ENCODE measurements at regions not wholly inside any gene's neighbourhood (a gene's known extent, or its start where the extent isn't known, plus 50 kb on each side); places are given as distances from the start of the nearest gene placed in this dataset.
"Not testable (repeated sequence)": the region's sequence is repeated elsewhere in the genome, so short reads cannot be mapped to it uniquely, and the experiment has no call there.

- DNase-seq: no peak
Measured at GRCh38 chr2:72003796-72004195, 143.9 kb downstream of the CYP26B1 start.

- DNase-seq: no peak
Measured at GRCh38 chr2:72003124-72003523, 144.5 kb downstream of the CYP26B1 start.

GRCh38 chr2:72001937-72002690 lies 145.5 kb downstream of the CYP26B1 start:
- no peak for DNase-seq

GRCh38 chr2:72000110-72000509 lies 147.6 kb downstream of the CYP26B1 start:
- DNase-seq: no peak

GRCh38 chr2:71999580-71999979 lies 148.1 kb downstream of the CYP26B1 start:
- DNase-seq: no peak

GRCh38 chr2:71997843-71998242 lies 149.8 kb downstream of the CYP26B1 start:
- no peak for DNase-seq

GRCh38 chr2:71995067-71995665 lies 152.5 kb downstream of the CYP26B1 start:
- DNase-seq: no peak

GRCh38 chr2:71992036-71992435 lies 155.6 kb downstream of the CYP26B1 start:
- DNase-seq: no peak

- DNase-seq: no peak
Measured at GRCh38 chr2:71991397-71991796, 156.3 kb downstream of the CYP26B1 start.

- no peak for DNase-seq
Measured at GRCh38 chr2:71990826-71991225, 156.8 kb downstream of the CYP26B1 start.

- DNase-seq: no peak
Measured at GRCh38 chr2:71990122-71990521, 157.5 kb downstream of the CYP26B1 start.

- DNase-seq: no peak
Measured at GRCh38 chr2:71989671-71990070, 158.0 kb downstream of the CYP26B1 start.

- DNase-seq: no peak
Measured at GRCh38 chr2:71988170-71988569, 159.5 kb downstream of the CYP26B1 start.

GRCh38 chr2:71976685-71977084 lies 171.0 kb downstream of the CYP26B1 start:
- DNase-seq: no peak

GRCh38 chr2:71974846-71975245 lies 172.8 kb downstream of the CYP26B1 start:
- DNase-seq: no peak

GRCh38 chr2:71971493-71971892 lies 176.2 kb downstream of the CYP26B1 start:
- DNase-seq: no peak

GRCh38 chr2:71965530-71965929 lies 182.1 kb downstream of the CYP26B1 start:
- no peak for DNase-seq

GRCh38 chr2:71962911-71963694 lies 184.6 kb downstream of the CYP26B1 start:
- no peak for DNase-seq

- DNase-seq: no peak
Measured at GRCh38 chr2:71962350-71962749, 185.3 kb downstream of the CYP26B1 start.

- no peak for DNase-seq
Measured at GRCh38 chr2:71961289-71962027, 186.2 kb downstream of the CYP26B1 start.

GRCh38 chr2:71959494-71959893 lies 188.2 kb downstream of the CYP26B1 start:
- DNase-seq: no peak

- not testable (repeated sequence) for DNase-seq
Measured at GRCh38 chr2:71958426-71958825, 189.2 kb downstream of the CYP26B1 start.

GRCh38 chr2:71952572-71953188 lies 195.0 kb downstream of the CYP26B1 start:
- no peak for DNase-seq

All from NCI-H510A treated with DMSO at 0.1 percent for 48 hours (cell line).